ENCODE measurements at regions not wholly inside any gene's neighbourhood (a gene's known extent, or its start where the extent isn't known, plus 50 kb on each side); places are given as distances from the start of the nearest gene placed in this dataset.

DNA sequence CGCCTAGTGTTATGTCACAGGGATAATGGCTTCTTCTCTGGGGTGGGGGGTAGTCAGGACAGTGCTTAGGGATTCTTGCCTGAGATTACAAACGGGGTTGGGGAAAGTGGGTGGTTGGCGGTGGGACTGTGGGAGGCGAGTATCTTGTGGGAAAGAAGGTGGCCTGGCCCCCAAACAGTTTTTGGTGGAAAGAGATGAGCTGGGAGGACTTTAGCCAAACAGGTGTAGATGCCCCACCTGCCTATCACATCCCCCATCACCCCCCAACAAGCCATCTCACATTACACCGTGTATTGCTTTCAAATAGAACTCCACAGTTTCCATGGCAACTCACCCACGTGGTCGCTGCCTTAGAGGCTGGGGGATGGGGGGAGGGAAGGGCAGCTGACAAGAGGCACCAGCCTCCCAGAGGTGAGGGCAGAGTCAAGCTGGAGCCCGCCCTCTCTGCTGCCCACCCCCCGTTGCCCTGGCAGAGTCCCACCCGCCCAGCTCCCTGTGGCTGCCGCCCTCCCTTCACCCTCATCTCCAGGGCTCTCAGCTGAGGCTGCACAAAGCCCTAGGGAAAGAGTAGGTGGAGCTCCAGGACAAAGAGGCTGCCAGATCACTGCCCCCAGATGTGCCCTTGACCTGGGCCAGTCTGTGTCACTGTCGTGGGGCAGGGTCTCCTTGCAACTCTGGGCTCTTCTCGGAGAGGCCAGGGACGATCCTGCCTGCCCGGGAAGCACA lies 98.3 kb downstream of the LRRC74A start:
- no peak for DNase-seq

DNA sequence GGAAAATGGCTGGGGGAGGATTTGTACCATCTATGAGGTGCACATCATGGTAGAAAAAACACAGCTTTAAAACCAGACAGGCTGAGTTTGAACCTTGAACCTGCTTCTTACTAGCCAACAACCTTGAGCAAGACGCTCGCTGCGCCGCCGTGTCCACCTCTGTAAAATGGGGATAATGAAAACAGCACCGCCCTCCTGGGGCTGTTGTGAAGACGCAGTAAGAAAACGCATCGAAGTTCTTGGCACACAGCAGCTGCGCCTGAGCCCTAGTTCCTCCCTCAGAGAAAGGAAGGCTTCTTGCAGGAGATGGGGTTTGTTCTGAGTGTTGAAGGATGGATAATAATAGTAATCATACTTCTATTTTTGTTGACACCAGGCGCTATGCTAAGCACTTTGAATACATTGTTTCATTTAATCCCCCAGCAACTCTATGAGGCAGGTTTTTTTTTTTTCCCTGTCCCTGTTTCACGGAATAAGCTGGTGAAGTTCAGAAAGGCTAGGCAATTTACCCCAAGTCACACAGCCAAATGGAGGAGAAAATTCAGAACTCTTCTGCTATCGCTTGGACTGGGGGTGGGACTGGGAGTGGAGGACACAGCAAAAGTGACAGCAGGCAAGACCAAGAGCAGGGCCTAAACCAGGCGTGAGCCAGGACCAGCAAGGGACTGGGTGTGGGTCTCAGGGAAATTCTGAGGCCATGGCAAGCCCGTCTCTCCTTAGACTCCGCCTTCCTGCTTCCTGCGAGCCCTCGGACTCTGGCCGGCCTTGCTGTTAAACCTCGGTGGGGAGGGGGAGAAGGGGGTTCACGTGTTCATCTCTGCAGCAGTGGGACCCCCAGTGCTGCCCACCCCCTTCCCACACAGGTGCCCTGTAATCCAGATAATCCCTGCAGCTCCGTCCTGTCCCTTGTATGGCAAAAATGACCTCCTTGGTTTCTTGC lies 97.5 kb downstream of the LRRC74A start:
- DNase-seq = no peak

DNA sequence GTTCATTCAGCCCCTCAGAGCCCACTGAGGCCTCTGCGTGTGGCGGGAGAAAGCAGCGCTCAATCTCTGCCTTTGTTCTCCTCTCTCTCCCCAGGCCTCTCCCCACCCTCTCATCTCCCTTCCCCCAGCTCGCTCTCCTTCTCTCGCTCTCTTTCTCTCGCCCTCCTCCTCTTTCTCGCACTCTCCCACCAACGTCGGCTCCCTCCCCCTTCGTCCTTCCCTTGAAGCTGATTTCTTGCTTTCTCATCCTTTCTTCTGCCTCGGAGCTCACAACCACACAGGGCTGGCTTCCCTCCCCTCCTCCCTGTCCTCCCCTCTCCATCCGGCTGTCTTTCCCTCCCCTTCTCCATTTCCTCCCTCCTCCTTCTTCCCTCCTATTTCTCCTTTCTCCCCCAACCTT lies 96.4 kb downstream of the LRRC74A start:
- DNase-seq = no peak

DNA sequence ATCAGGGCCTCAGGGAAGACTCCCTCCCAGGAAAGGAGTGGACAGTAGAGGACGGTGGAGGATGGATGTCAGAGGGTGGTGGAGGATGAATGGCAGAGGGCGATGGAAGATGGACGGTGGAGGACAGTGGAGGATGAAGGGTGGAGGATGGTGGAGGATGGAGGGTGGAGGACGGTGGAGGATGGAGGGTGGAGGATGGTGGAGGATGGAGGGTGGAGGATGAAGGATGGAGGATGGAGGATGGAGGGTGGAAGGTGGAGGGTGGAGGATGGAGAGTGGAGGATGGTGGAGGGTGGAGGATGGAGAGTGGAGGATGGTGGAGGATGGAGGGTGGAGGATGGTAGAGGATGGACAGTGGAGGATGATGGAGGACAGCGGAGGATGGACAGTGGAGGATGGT lies 95.9 kb downstream of the LRRC74A start:
- no peak for DNase-seq

DNA sequence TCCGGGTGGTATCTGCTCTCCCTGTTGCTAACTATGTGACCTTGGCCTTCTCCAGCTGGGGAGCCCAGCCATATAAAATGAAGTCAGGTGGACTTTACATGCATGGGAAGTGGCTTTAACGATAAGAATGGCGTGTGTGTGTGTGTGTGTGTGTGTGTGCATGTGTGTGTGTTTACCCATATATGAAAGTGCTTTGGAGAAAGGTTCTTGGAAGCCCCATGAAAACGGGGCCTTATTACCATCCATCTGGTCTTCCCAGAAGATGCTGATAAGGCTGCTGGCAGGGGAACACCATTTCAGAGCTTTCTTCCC lies 94.8 kb downstream of the LRRC74A start:
- no peak for DNase-seq

DNA sequence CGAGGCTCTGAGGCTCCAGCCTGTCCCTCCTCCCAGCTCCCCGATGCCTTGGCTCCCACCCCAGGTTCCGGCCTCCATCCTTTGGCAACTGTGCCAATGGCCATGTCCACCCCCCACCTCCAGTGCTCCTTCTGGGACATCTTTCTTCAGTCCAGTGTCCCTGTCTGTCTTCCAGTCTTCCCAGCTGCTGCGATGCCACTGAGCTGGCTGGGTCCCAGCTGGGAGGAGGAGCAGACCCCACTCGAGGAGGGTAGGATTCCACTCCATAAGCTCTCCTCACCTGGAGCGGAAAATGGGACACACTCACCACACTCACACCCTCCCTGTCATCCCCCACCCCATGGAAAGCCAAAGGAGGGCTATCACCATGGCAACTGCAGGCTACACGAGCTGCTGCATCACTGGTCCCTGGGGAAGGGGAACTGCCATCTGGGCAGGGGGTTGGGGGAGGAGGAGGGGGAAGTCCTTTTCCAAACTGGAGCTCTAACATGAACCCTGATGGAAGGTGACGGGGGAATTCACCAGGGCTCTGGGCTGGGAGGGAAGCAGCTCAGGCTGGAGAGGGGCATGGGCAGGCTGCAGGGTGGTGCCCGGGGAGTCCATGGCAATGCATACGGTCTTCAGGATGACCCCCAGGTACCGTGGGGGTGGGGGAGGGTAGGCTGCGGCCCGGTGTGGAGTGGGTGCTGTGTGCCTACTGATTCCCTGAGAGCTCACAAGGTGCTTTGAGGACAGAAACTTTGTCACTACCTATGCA lies 94.3 kb downstream of the LRRC74A start:
- peak; percentile 14 for DNase-seq

DNA sequence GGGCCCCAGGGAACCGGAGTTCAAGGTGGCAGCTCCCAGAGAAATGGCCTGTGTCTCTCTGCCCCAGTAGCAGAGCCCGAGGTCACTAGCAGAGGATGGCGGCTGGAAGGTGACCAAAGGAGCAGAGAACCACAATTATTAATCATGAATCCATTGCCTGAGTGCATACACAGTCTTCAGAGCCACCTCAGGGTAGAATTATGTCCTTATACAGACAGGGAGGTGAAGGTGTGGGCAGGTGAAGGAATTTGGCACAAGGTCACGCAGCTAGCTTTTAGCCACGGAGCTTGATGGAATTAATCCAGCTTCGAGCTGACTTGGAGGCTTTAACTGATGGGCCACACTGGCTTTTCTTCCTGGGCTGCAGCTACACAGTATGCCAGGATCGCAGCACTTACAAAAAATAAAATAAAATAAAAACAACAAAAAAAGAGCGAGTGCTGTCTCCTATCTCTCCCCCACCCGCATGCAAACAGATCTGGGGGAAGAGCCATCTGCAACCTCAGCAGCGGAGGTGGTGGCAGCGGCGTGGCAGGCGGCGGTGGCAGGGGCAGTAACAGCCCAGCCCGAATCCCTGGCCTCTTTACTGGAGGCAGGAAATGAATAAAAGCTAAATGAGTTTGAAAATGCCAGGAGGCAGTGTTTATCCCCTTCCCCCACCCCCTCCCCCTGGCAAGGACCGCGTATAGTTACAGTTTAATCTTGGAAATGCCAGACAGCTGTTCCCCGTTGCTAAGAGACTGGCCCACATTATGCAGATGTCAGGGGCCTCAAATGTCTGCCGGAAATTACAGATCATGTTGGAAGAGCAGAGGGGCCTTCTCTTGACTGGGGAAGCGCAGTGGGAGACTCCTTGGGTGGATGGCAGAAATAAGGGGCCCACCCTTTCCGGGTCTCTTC lies 93.5 kb downstream of the LRRC74A start:
- peak; percentile 46 for DNase-seq

All from NCI-H2029 treated with DMSO at 0.1 percent for 48 hours (cell line).